ENCODE measurements at regions not wholly inside any gene's neighbourhood (a gene's known extent, or its start where the extent isn't known, plus 50 kb on each side); places are given as distances from the start of the nearest gene placed in this dataset.
"Not testable (repeated sequence)": the region's sequence is repeated elsewhere in the genome, so short reads cannot be mapped to it uniquely, and the experiment has no call there.

DNA sequence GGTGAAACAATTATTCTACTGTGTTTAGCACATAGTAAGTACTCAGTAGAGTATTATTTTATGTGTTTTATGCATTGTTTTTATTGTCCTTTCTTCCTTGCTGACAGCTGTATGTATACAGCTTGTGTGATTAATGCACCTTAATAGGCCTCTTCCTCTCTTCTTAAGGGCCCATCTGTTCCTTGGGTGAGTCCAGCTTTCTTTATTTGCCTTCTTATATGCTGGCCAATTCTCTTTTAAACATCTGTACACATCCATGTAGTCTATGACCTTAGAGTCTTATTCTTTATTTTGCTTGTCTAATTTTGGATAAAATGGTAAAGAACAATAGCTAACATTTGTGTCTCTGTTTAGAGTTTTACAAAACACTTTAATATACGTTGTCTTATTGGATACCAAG is 333.7 kb upstream of the MEIS1 start:
- Histone ChIP-seq H3K9me3 (no peaks in the 10 kb centered on the region), H3K27me3 (no peaks in the 10 kb centered on the region), H3K4me1 (no peaks in the 10 kb centered on the region), H3K36me3 (ENCODE audit: low read depth, missing control alignments) (no peaks in the 10 kb centered on the region), H3K27ac (no peak overlapping the region), H3K4me3 (no peak overlapping the region)
- TF ChIP-seq POLR2A (IDR thresholded peaks at IDR 0.05): no peak
- TF ChIP-seq, protein P1, sequence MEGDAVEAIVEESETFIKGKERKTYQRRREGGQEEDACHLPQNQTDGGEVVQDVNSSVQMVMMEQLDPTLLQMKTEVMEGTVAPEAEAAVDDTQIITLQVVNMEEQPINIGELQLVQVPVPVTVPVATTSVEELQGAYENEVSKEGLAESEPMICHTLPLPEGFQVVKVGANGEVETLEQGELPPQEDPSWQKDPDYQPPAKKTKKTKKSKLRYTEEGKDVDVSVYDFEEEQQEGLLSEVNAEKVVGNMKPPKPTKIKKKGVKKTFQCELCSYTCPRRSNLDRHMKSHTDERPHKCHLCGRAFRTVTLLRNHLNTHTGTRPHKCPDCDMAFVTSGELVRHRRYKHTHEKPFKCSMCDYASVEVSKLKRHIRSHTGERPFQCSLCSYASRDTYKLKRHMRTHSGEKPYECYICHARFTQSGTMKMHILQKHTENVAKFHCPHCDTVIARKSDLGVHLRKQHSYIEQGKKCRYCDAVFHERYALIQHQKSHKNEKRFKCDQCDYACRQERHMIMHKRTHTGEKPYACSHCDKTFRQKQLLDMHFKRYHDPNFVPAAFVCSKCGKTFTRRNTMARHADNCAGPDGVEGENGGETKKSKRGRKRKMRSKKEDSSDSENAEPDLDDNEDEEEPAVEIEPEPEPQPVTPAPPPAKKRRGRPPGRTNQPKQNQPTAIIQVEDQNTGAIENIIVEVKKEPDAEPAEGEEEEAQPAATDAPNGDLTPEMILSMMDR (IDR thresholded peaks at IDR 0.05): no peak
- no peak for DNase-seq
- intact Hi-C loops (cut with DNase I; ENCODE audit: low total_unique reads): no loop called here
- 82 to 86% methylated on average over 1 of the region's 1 CpG for WGBS, 2 donors

DNA sequence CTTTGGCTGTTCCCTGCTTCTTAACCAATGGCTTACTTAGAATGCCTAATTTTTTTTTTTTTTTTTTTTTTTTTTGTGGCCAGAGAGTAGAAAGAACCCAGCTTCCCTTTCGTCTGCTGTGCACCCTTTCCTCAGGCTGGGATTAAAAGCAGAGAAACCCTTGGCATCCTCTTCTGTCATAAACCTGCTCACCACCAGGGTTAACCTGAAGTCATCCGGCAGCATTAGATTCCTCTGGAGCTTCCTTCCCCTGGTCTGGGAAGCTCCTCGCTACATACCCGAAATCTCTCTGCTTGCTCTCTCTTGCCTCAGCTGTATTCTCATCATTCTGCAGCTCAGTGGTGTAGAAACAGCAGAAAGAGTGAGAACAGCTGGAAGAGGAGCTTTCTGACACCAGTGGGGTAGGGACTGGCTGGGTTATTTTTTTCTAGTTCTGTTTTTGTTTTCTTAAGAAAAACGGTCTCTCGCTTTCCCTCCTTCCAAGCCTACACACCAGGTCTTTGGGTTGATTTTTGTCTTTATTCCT is 339.0 kb upstream of the MEIS1 start:
- H3K4me1 ChIP-seq: no peaks in the 10 kb centered on the region
- no peak for DNase-seq
- H3K27ac ChIP-seq: no peak overlapping the region
- TF ChIP-seq POLR2A (IDR thresholded peaks at IDR 0.05): no peak
- TF ChIP-seq, protein P1 (IDR thresholded peaks at IDR 0.05): no peak
- intact Hi-C loops (cut with DNase I; ENCODE audit: low total_unique reads): no loop called here
- no peak overlapping the region for H3K4me3 ChIP-seq
- no peaks in the 10 kb centered on the region for H3K36me3 ChIP-seq (ENCODE audit: low read depth, missing control alignments)
- no peaks in the 10 kb centered on the region for H3K9me3 ChIP-seq
- WGBS, 2 donors: 58 to 66% methylated on average over 5 to 6 of the region's 6 CpGs
- no peaks in the 10 kb centered on the region for H3K27me3 ChIP-seq

DNA sequence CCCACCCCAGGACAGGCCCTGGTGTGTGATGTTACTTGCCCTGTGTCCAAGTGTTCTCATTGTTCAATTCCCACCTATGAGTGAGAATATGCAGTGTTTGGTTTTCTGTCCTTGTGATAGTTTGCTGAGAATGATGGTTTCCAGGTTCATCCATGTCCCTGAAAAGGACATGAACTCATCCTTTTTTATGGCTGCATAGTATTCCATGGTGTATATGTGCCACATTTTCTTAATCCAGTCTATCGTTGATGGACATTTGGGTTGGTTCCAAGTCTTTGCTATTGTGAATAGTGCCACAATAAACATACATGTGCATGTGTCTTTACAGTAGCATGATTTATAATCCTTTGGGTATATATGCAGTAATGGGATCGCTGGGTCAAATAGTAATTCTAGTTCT is 340.2 kb upstream of the MEIS1 start:
- 95 to 98% methylated on average over 2 of the region's 2 CpGs for WGBS, 2 donors
- H3K9me3 ChIP-seq; H3K4me1 ChIP-seq; H3K36me3 ChIP-seq (ENCODE audit: low read depth, missing control alignments); DNase-seq; H3K4me3 ChIP-seq; H3K27me3 ChIP-seq; H3K27ac ChIP-seq; intact Hi-C loops (cut with DNase I; ENCODE audit: low total_unique reads): not testable (repeated sequence)

DNA sequence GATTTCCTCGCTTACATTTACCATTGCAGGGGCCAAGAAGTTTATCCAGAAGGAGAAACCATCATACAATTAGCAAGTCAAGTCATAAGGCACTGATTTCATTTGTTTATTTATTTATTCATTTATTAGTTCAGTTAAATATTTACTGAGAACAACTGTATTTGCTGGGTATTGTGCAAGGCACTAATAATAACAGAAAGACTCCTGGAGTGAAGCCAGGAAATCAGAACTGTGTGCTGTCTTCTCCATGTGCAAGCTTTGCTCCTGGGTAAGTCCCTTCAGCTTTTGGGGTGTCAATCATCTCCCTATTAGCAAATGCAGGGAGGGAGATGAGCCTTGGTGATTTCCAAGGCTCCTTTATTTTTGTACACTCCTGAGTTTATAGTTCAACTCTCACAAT is 341.6 kb upstream of the MEIS1 start:
- WGBS, 2 donors: 88 to 92% methylated on average over 1 of the region's 1 CpG
- no peak overlapping the region for H3K27ac ChIP-seq
- no peak for DNase-seq
- no peaks in the 10 kb centered on the region for H3K36me3 ChIP-seq (ENCODE audit: low read depth, missing control alignments)
- H3K4me1 ChIP-seq: no peaks in the 10 kb centered on the region
- H3K9me3 ChIP-seq: no peaks in the 10 kb centered on the region
- no peak for TF ChIP-seq POLR2A (IDR thresholded peaks at IDR 0.05)
- TF ChIP-seq, protein P1 (IDR thresholded peaks at IDR 0.05): no peak
- H3K27me3 ChIP-seq: no peaks in the 10 kb centered on the region
- intact Hi-C loops (cut with DNase I; ENCODE audit: low total_unique reads): no loop called here
- no peak overlapping the region for H3K4me3 ChIP-seq

DNA sequence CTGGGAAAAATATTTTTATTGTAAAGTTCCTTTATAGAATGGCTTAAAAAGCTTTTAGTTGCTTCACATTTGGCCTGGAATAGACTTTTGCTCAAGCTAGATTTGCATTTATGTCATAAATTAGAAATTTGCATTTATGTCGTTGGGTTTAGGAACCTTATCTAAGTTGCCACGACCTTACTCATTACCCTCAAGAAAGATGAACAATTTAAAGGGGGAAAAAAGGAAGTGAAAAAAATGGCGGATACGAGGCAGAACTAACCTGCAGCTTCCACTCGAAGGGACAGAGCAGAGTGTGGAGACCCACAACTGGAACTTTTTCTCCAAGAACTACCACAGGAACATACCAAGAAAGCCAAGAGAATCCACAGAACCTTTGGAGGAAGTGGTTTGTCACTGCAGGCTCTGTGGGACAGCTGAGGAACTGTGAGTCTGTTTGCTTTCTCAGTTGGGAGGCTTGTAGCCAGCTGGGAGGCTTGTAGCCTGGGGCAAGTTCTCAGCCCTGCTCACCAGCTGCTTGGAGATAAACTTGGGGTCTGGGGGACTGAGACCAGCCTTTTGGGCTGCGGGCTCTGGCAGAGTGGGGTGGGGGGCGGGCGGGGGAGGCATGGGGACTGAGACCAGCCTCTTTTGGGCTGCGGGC is 349.9 kb upstream of the MEIS1 start:
- Histone ChIP-seq H3K36me3 (ENCODE audit: low read depth, missing control alignments) (no peaks in the 10 kb centered on the region), H3K9me3 (no peaks in the 10 kb centered on the region), H3K4me3 (no peak overlapping the region), H3K4me1 (no peaks in the 10 kb centered on the region), H3K27me3 (no peaks in the 10 kb centered on the region), H3K27ac (no peak overlapping the region)
- DNase-seq: no peak
- intact Hi-C loops (cut with DNase I; ENCODE audit: low total_unique reads): no loop called here
- TF ChIP-seq POLR2A (IDR thresholded peaks at IDR 0.05): no peak
- TF ChIP-seq, protein P1 (IDR thresholded peaks at IDR 0.05): no peak
- 70 to 82% methylated on average over 5 to 9 of the region's 9 CpGs for WGBS, 2 donors
